ENCODE measurements at regions not wholly inside any gene's neighbourhood (a gene's known extent, or its start where the extent isn't known, plus 50 kb on each side); places are given as distances from the start of the nearest gene placed in this dataset.

DNA sequence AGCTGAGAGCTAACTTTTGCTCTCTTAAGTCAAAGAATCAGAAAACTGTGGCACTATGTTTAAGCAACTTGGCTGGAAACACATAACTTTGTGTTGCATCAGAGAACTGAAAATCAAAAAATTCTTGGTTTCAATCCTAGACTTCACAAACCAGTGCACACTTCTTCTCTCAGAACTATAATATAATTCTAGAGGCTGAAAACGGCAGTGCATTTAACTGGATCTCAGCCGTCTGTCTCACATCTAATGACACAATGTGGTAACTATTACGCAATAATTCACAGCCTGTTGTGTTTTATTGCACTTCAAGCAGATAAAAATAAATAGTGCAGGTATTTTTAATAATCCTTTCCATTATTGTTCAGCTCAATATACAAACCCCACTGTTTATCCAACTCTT, 260.6 kb upstream of the DIAPH2 start:
- TF ChIP-seq, protein P1, sequence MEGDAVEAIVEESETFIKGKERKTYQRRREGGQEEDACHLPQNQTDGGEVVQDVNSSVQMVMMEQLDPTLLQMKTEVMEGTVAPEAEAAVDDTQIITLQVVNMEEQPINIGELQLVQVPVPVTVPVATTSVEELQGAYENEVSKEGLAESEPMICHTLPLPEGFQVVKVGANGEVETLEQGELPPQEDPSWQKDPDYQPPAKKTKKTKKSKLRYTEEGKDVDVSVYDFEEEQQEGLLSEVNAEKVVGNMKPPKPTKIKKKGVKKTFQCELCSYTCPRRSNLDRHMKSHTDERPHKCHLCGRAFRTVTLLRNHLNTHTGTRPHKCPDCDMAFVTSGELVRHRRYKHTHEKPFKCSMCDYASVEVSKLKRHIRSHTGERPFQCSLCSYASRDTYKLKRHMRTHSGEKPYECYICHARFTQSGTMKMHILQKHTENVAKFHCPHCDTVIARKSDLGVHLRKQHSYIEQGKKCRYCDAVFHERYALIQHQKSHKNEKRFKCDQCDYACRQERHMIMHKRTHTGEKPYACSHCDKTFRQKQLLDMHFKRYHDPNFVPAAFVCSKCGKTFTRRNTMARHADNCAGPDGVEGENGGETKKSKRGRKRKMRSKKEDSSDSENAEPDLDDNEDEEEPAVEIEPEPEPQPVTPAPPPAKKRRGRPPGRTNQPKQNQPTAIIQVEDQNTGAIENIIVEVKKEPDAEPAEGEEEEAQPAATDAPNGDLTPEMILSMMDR (IDR thresholded peaks at IDR 0.05) = no peak
- no peak for TF ChIP-seq POLR2A (IDR thresholded peaks at IDR 0.05)

All from heart left ventricle (tissue), 13 donors.